ENCODE measurements at regions not wholly inside any gene's neighbourhood (a gene's known extent, or its start where the extent isn't known, plus 50 kb on each side); places are given as distances from the start of the nearest gene placed in this dataset.
"Not testable (repeated sequence)": the region's sequence is repeated elsewhere in the genome, so short reads cannot be mapped to it uniquely, and the experiment has no call there.

- ATAC-seq; intact Hi-C loops (cut with DNase I, micrococcal nuclease); DNase-seq: not testable (repeated sequence)
These were observed 131.3 kb downstream of the POTEH start for GRCh38 chr22:15821088-15821487.

- DNase-seq; ATAC-seq; intact Hi-C loops (cut with DNase I, micrococcal nuclease): not testable (repeated sequence)
These were observed 132.2 kb downstream of the POTEH start for GRCh38 chr22:15822001-15822400.

- ATAC-seq; DNase-seq; intact Hi-C loops (cut with DNase I, micrococcal nuclease): not testable (repeated sequence)
These were observed 133.4 kb downstream of the POTEH start for GRCh38 chr22:15823178-15823577.

GRCh38 chr22:15832235-15832634 is 142.4 kb downstream of the POTEH start:
- DNase-seq; intact Hi-C loops (cut with DNase I, micrococcal nuclease); ATAC-seq: not testable (repeated sequence)

- ATAC-seq; DNase-seq; intact Hi-C loops (cut with DNase I, micrococcal nuclease): not testable (repeated sequence)
These were observed 145.9 kb downstream of the POTEH start for GRCh38 chr22:15835729-15836128.

- intact Hi-C loops (cut with DNase I, micrococcal nuclease); DNase-seq; ATAC-seq: not testable (repeated sequence)
These were observed 159.9 kb downstream of the POTEH start for GRCh38 chr22:15849772-15850171.

- intact Hi-C loops (cut with DNase I, micrococcal nuclease); ATAC-seq; DNase-seq: not testable (repeated sequence)
These were observed 164.0 kb downstream of the POTEH start for GRCh38 chr22:15853716-15854373.

GRCh38 chr22:15854421-15854820 is 164.6 kb downstream of the POTEH start:
- intact Hi-C loops (cut with DNase I, micrococcal nuclease); ATAC-seq: not testable (repeated sequence)
- peak in 1 of 2 donors; percentile 17 for DNase-seq

GRCh38 chr22:15854978-15855377 is 165.2 kb downstream of the POTEH start:
- DNase-seq; intact Hi-C loops (cut with DNase I, micrococcal nuclease); ATAC-seq: not testable (repeated sequence)

- DNase-seq; intact Hi-C loops (cut with DNase I, micrococcal nuclease); ATAC-seq: not testable (repeated sequence)
These were observed 191.1 kb downstream of the POTEH start for GRCh38 chr22:15880926-15881325.

- intact Hi-C loops (cut with DNase I, micrococcal nuclease); DNase-seq; ATAC-seq: not testable (repeated sequence)
These were observed 214.5 kb downstream of the POTEH start for GRCh38 chr22:15904326-15904725.

GRCh38 chr22:15911704-15912103 is 221.9 kb downstream of the POTEH start:
- intact Hi-C loops (cut with DNase I, micrococcal nuclease); DNase-seq; ATAC-seq: not testable (repeated sequence)

GRCh38 chr22:15919120-15919519 is 229.3 kb downstream of the POTEH start:
- ATAC-seq; DNase-seq; intact Hi-C loops (cut with DNase I, micrococcal nuclease): not testable (repeated sequence)

GRCh38 chr22:15920941-15921340 is 231.1 kb downstream of the POTEH start:
- DNase-seq; intact Hi-C loops (cut with DNase I, micrococcal nuclease): not testable (repeated sequence)

GRCh38 chr22:15922132-15922531 is 232.3 kb downstream of the POTEH start:
- DNase-seq; intact Hi-C loops (cut with DNase I, micrococcal nuclease); ATAC-seq: not testable (repeated sequence)

More at GRCh38 chr22:15920941-15921340, 231.1 kb downstream of the POTEH start:
- not testable (repeated sequence) for ATAC-seq

GRCh38 chr22:15922666-15923065 is 232.8 kb downstream of the POTEH start:
- intact Hi-C loops (cut with DNase I, micrococcal nuclease); ATAC-seq; DNase-seq: not testable (repeated sequence)

- intact Hi-C loops (cut with DNase I, micrococcal nuclease); DNase-seq; ATAC-seq: not testable (repeated sequence)
These were observed 235.0 kb downstream of the POTEH start for GRCh38 chr22:15924820-15925219.

- intact Hi-C loops (cut with DNase I, micrococcal nuclease); ATAC-seq; DNase-seq: not testable (repeated sequence)
These were observed 237.3 kb downstream of the POTEH start for GRCh38 chr22:15927172-15927571.

Measured in left colon (tissue), 2 donors.